Transverse colon (tissue), 4 donors: ENCODE measurements at regions not wholly inside any gene's neighbourhood (a gene's known extent, or its start where the extent isn't known, plus 50 kb on each side); places are given as distances from the start of the nearest gene placed in this dataset.
A peak's percentile ranks its signal among the peaks of the same experiment; 100 is the strongest.

Source experiments
- DNase-seq: peaks from one replicate; pipeline ENCODE4 v3.0.0-alpha.2; 2019
- H3K27ac ChIP-seq, 4 donors: fragments of 200-600 bp; sonication (generic); 2 replicates each; pipeline ENCODE4 v1.5.1; 2016 to 2018; ENCODE audit warnings: inconsistent platforms in 4 of 4
- H3K27me3 ChIP-seq: fragments of 200-600 bp; sonication (generic); 2 replicates; pipeline ENCODE4 v1.5.1; 2017; ENCODE audit warnings: inconsistent platforms
- H3K36me3 ChIP-seq, 4 donors: fragments of 200-600 bp; sonication (generic); 2 replicates each; pipeline ENCODE4 v1.5.1; 2017 to 2019; ENCODE audit warnings: inconsistent platforms in 4 of 4
- H3K4me1 ChIP-seq, 4 donors: fragments of 200-600 bp; sonication (generic); 2 replicates each; pipeline ENCODE4 v1.5.1; 2017 to 2020; ENCODE audit warnings: inconsistent platforms in 4 of 4
- H3K4me3 ChIP-seq, 4 donors: fragments of 200-600 bp; sonication (generic); 1 replicate in 1 of 4; 2 replicates in 3 of 4; pipeline versions ENCODE4 v1.5.1 to v1.6.1; 2017 to 2019; ENCODE audit warnings: inconsistent platforms in 4 of 4
- H3K9me3 ChIP-seq, 2 donors: fragments of 200-600 bp; sonication (generic); 2 replicates each; pipeline ENCODE4 v1.5.1; 2017 to 2019; ENCODE audit warnings: inconsistent platforms in 2 of 2
- EP300 ChIP-seq: sonication (generic); formaldehyde crosslinking; IDR thresholded peaks from one replicate; pipeline ENCODE4 v1.6.1; 2017; ENCODE audit warnings: antibody characterized with exemption, low read depth
- POLR2A ChIP-seq: fragments of 450-650 bp; IDR thresholded peaks from one replicate; pipeline ENCODE4 v1.6.1; 2016; ENCODE audit warnings: antibody characterized with exemption, mild to moderate bottlenecking, moderate library complexity
- POLR2AphosphoS5 ChIP-seq, 3 donors: sonication (generic); formaldehyde crosslinking; IDR thresholded peaks; one replicate each; pipeline ENCODE4 v1.6.1; 2016; ENCODE audit warnings: antibody characterized with exemption in 3 of 3
- WGBS, 2 donors: methylation state at CpG; one replicate each; pipeline ENCODE4 v1.1.5; 2018; ENCODE audit warnings: low coverage in 1 of 2; 5-methylcytosine and 5-hydroxymethylcytosine counted together
- in situ Hi-C, 4 donors: fragments of 200-750 bp; cut with MboI; loops; one replicate each; pipeline versions ENCODE4 v1.15.0 to v1.15.1; 2017; ENCODE audit warnings: low sequenced_read_pairs in 3 of 4, low pct_ligation_motif_present in 1 of 4, low pct_unique_long_range_greater_than_20kb in 1 of 4
- intact Hi-C: fragments of 100-400 bp; cut with DNase I; formaldehyde crosslinking; loops from one replicate; pipeline ENCODE4 v1.15.1; 2023; ENCODE audit warnings: low total_unique reads
- TF ChIP-seq, protein P1 (sequence below), 5 experiments: fragments of 200-600 bp in 3 of 5; fragments of 450-650 bp in 2 of 5; sonication (generic) in 3 of 5; IDR thresholded peaks; 1 replicate in 2 of 5; 2 replicates in 3 of 5; pipeline ENCODE4 v1.5.1; 2016 to 2017; ENCODE audit warnings: antibody characterized with exemption in 5 of 5, inconsistent platforms in 3 of 5, mild to moderate bottlenecking in 2 of 5, moderate library complexity in 1 of 5

DNA sequence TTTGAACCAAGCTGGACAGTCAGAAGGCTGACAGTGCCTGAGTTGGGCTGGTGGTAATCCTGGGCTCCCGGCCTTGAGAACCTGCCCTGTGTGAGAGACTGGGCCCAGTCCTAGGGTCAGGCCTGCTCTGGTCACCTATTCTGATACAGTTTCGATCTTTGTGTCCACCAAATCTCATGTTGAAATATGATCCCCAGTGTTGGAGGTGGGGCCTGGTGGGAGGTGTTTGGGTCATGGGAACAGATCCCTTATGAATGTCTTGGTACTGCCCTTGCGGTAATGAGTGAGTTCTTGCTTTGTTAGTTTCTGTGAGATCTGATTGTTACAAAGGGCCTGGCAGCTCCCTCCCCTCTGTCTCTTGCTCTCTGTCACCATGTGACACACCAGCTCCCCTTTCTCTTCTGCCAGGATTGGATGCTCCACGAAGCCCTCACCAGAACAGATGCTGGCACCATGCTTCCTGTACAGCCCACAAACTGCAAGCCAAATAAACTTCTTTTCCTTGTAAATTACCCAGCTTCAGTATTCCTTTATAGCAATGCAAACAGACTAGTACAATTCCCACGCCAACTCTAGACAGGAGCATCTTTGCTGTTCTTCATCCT is 111.8 kb upstream of the ZNF438 start:
- in situ Hi-C loops = loop anchor here in 1 of 4 donors (25.0 kb wide), 1 partner anchor 619 kb away; no protein-coding TSS in a partner anchor
- H3K4me3 ChIP-seq = no peak overlapping the region

DNA sequence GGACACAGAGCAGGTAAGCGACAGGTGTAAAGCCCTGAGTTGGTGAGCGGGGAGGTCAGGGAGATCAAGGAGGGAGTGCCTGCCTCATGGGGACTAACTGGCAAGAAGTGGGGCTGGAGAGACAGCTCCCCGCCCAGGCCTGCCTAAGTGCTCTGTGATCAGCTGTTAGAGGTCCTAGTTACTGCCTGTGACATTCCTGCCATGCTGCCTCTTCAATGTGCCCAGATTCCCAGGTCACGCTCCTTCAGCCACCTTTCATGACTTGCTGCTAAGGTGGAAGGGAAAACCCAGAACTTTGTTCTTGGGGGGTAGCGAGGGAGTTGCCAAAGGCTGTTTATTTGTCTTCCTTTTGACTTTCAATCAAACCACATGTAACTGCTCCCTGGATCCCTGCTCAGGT is 114.3 kb upstream of the ZNF438 start:
- WGBS, 2 donors = 71 to 100% methylated on average over 1 to 5 of the region's 5 CpGs
- no peaks in the 10 kb centered on the region for H3K36me3 ChIP-seq
- no peak for DNase-seq
- peak overlapping the region in 3 of 4 donors; percentile 20 to 48 (median 21) for H3K27ac ChIP-seq
- in situ Hi-C loops = loop anchor here in 1 of 4 donors (25.0 kb wide), 1 partner anchor 616 kb away; no protein-coding TSS in a partner anchor
- H3K9me3 ChIP-seq = no peaks in the 10 kb centered on the region
- TF ChIP-seq, protein P1, sequence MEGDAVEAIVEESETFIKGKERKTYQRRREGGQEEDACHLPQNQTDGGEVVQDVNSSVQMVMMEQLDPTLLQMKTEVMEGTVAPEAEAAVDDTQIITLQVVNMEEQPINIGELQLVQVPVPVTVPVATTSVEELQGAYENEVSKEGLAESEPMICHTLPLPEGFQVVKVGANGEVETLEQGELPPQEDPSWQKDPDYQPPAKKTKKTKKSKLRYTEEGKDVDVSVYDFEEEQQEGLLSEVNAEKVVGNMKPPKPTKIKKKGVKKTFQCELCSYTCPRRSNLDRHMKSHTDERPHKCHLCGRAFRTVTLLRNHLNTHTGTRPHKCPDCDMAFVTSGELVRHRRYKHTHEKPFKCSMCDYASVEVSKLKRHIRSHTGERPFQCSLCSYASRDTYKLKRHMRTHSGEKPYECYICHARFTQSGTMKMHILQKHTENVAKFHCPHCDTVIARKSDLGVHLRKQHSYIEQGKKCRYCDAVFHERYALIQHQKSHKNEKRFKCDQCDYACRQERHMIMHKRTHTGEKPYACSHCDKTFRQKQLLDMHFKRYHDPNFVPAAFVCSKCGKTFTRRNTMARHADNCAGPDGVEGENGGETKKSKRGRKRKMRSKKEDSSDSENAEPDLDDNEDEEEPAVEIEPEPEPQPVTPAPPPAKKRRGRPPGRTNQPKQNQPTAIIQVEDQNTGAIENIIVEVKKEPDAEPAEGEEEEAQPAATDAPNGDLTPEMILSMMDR (IDR thresholded peaks at IDR 0.05) = no peak
- peaks cover 0 to 8% (median 0%) of the 10 kb centered on the region in 4 donors for H3K4me1 ChIP-seq
- no peaks in the 10 kb centered on the region for H3K27me3 ChIP-seq
- intact Hi-C loops = no loop called here
- H3K4me3 ChIP-seq = no peak overlapping the region

More for the DNA sequence above, 111.8 kb upstream of the ZNF438 start:
- 67 to 85% methylated on average over 1 to 5 of the region's 5 CpGs for WGBS, 2 donors
- intact Hi-C loops = no loop called here
- no peaks in the 10 kb centered on the region for H3K36me3 ChIP-seq
- TF ChIP-seq POLR2AphosphoS5 (IDR thresholded peaks at IDR 0.05) (no peak), POLR2A (no peak), EP300 (no peak)
- TF ChIP-seq, protein P1 (IDR thresholded peaks at IDR 0.05) = no peak
- DNase-seq = no peak
- no peaks in the 10 kb centered on the region for H3K9me3 ChIP-seq
- H3K27me3 ChIP-seq = no peaks in the 10 kb centered on the region
- H3K27ac ChIP-seq = no peak overlapping the region
- H3K4me1 ChIP-seq = peaks cover 0 to 8% (median 0%) of the 10 kb centered on the region in 4 donors

DNA sequence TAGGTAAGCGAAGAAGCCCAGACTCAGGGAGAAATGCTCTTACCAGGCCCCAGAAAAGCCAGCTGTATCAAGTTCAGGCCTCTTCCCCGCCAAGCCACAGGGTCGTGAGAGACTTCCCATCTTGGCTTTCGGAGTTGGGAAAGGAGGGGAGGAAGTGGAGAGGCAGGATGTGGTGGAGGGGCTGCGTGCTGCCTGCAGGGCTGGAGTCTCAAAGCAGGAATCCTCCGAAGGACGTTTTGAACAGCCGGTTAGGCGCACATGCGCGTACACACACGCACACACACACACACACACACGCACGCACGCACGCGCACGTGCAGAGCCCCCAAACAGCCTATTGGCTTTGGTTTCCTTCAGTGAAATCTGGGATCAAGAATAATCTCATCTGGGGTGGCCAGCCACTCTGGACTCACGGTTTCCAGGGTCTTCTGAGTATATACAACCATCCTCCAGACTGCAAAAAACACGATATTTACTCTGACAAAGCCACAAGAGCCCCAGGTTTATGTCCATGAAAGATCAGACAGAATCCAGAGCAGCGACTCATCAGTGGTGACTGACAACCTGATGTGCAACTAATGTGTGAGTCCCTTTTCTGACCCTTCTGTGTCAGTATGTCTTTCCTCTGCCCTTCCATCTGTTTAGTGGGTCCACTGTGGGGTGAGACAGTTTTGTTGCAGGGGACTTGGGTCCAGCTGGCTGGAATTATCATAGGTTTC is 115.0 kb upstream of the ZNF438 start:
- Histone ChIP-seq H3K4me1 (peaks cover 0 to 8% (median 0%) of the 10 kb centered on the region in 4 donors), H3K4me3 (no peak overlapping the region), H3K27ac (peak overlapping the region in 3 of 4 donors; percentile 20 to 48 (median 21)), H3K9me3 (no peaks in the 10 kb centered on the region), H3K36me3 (no peaks in the 10 kb centered on the region), H3K27me3 (no peaks in the 10 kb centered on the region)
- TF ChIP-seq EP300 = no peak
- TF ChIP-seq, protein P1 (IDR thresholded peaks at IDR 0.05) = no peak
- TF ChIP-seq POLR2A = no peak
- TF ChIP-seq POLR2AphosphoS5 (IDR thresholded peaks at IDR 0.05) = no peak
- in situ Hi-C loops = loop anchor here in 1 of 4 donors (25.0 kb wide), 1 partner anchor 616 kb away; no protein-coding TSS in a partner anchor
- DNase-seq = no peak
- intact Hi-C loops = no loop called here
- 37% methylated on average over 21 of the region's 21 CpGs; no CpG with 5 or more reads in 1 of the 2 donors for WGBS, 2 donors

DNA sequence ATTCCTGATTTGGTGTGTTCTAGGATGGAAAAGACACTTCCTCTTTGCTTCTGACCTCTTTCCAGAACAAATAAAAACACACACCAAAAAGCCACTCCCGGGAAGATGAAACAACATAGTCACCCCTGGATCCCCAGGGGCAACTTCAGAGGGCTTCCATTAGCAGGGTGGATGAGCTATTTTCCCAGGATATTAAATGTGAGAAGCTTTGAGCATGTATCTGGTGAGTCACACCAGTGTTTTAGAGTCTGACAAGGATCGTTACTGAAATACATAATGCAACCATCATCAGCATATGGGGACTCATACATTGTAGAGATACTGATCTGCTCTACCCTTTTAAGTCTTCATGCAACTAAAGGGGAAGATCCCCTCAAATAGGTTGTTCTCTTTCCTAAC is 115.5 kb upstream of the ZNF438 start:
- no peaks in the 10 kb centered on the region for H3K27me3 ChIP-seq
- H3K4me1 ChIP-seq = peaks cover 0 to 8% (median 0%) of the 10 kb centered on the region in 4 donors
- no peak for TF ChIP-seq EP300
- no peak for TF ChIP-seq POLR2A
- TF ChIP-seq, protein P1 (IDR thresholded peaks at IDR 0.05) = no peak
- TF ChIP-seq POLR2AphosphoS5 (IDR thresholded peaks at IDR 0.05) = no peak
- in situ Hi-C loops (loop anchor here in 1 of 4 donors (25.0 kb wide), 1 partner anchor 615 kb away; no protein-coding TSS in a partner anchor), intact Hi-C loops (no loop called here)
- WGBS, 2 donors = 46 to 53% methylated on average over 2 of the region's 2 CpGs
- no peaks in the 10 kb centered on the region for H3K36me3 ChIP-seq
- no peak overlapping the region for H3K4me3 ChIP-seq
- H3K27ac ChIP-seq = peak overlapping the region in 1 of 4 donors; percentile 20
- no peak for DNase-seq
- H3K9me3 ChIP-seq = no peaks in the 10 kb centered on the region
